GM12878 (cell line): ENCODE measurements at regions not wholly inside any gene's neighbourhood (a gene's known extent, or its start where the extent isn't known, plus 50 kb on each side); places are given as distances from the start of the nearest gene placed in this dataset.

Experiments
- ATAC-seq: fragments of 200-7000 bp; cut with Tn5 transposase; 3 replicates; pipeline ENCODE4 v1.9.1; 2020; ENCODE audit warnings: mild to moderate bottlenecking, moderate library complexity
- BruUV-seq: library from RNA; stranded (reverse); fragments of 400-500 nt; replicated peaks from 2 replicates; lab custom pipeline; 2021; lab: Mats Ljungman, UMichigan
- CTCF ChIA-PET: fragments of 300-600 bp; sonication (Branson Sonifier 250); formaldehyde crosslinking; extraction: SDS; loops from one replicate; lab custom pipeline; 2021; ENCODE audit warnings: inconsistent platforms; lab: Yijun Ruan, JAX
- POLR2A ChIA-PET: fragments of 350-600 bp; formaldehyde crosslinking; extraction: SDS; loops from one replicate; lab custom pipeline; 2021; ENCODE audit warnings: inconsistent platforms; lab: Charles Lee
- RAD21 ChIA-PET: fragments of 300-600 bp; sonication (Branson Sonifier 250); formaldehyde crosslinking; loops from one replicate; lab custom pipeline; 2023; ENCODE audit warnings: antibody characterized with exemption; ENCODE audit not compliant: unreplicated experiment; lab: Charles Lee
- SMC1A ChIA-PET: fragments of 300-600 bp; sonication (Branson Sonifier 250); formaldehyde crosslinking; loops from one replicate; lab custom pipeline; 2023; ENCODE audit not compliant: unreplicated experiment, uncharacterized antibody; lab: Charles Lee
- DNase-seq: peaks from one replicate; pipeline ENCODE4 v3.0.0-alpha.2; 2011; ENCODE audit warnings: low read depth, low spot score
- FAIRE-seq: peaks from 3 replicates; lab custom pipeline; 2011; peaks lifted over from hg19 to GRCh38; lab: Jason Lieb, UNC
- H2AFZ ChIP-seq: 2 replicates; pipeline ENCODE4 v1.6.0; 2011; ENCODE audit warnings: low read depth, low read length, control low read depth; ENCODE audit not compliant: control insufficient read depth
- H3K27ac ChIP-seq: 2 replicates; pipeline ENCODE4 v1.5.1; 2011; ENCODE audit warnings: control low read depth; ENCODE audit not compliant: control insufficient read depth, insufficient read depth
- H3K27me3 ChIP-seq, 2 experiments: replicated peaks in 1 of 2; 2 replicates each; pipeline versions ENCODE4 v1.6.0 to v1.6.1; 2011; ENCODE audit warnings: low read length in 1 of 2; ENCODE audit not compliant: control insufficient read depth in 2 of 2, insufficient read depth in 2 of 2
- H3K36me3 ChIP-seq, 2 experiments: 2 replicates each; pipeline ENCODE4 v1.5.1; 2011; ENCODE audit warnings: low read length in 1 of 2; ENCODE audit not compliant: control insufficient read depth in 2 of 2, insufficient read depth in 2 of 2
- H3K4me1 ChIP-seq: 2 replicates; pipeline ENCODE4 v1.6.1; 2011; ENCODE audit warnings: mild to moderate bottlenecking, low read length, moderate library complexity, mixed read lengths; ENCODE audit not compliant: control insufficient read depth, insufficient read depth
- H3K4me2 ChIP-seq: 2 replicates; pipeline ENCODE4 v1.6.0; 2011; ENCODE audit warnings: control low read depth; ENCODE audit not compliant: control insufficient read depth, insufficient read depth
- H3K4me3 ChIP-seq: fragments of 200-600 bp; sonication (generic); 2 replicates; pipeline ENCODE4 v1.5.1; 2016
- H3K79me2 ChIP-seq: 2 replicates; pipeline ENCODE4 v1.6.0; 2011; ENCODE audit warnings: low read length; ENCODE audit not compliant: control insufficient read depth, insufficient read depth
- H3K9ac ChIP-seq: 2 replicates; pipeline ENCODE4 v1.8.0; 2011; ENCODE audit warnings: low read length, control low read depth, mixed read lengths; ENCODE audit not compliant: control insufficient read depth, insufficient read depth
- H3K9me3 ChIP-seq: replicated peaks from 3 replicates; pipeline ENCODE4 v1.5.1; 2011; ENCODE audit warnings: mild to moderate bottlenecking, low read length; ENCODE audit not compliant: control insufficient read depth, insufficient read depth
- H4K20me1 ChIP-seq: 2 replicates; pipeline ENCODE4 v1.6.0; 2011; ENCODE audit not compliant: control insufficient read depth, insufficient read depth
- BMI1 ChIP-seq: fragments of 450-650 bp; IDR thresholded peaks from 2 replicates; pipeline ENCODE4 v1.6.1; 2016; ENCODE audit warnings: mild to moderate bottlenecking, moderate library complexity, borderline replicate concordance
- CEBPB ChIP-seq, 2 experiments: fragments of 150-350 bp in 1 of 2; IDR thresholded peaks; 2 replicates each; pipeline ENCODE4 v1.6.1; 2012 to 2014; ENCODE audit warnings: low read depth in 2 of 2, low read length in 2 of 2, borderline replicate concordance in 1 of 2, inconsistent platforms in 1 of 2
- ESRRA ChIP-seq: IDR thresholded peaks from 2 replicates; pipeline ENCODE4 v1.6.1; 2012; ENCODE audit warnings: mild to moderate bottlenecking, low read length, improper control_type of control experiment
- FOXK2 ChIP-seq: fragments of 450-650 bp; IDR thresholded peaks from 2 replicates; pipeline ENCODE4 v1.6.1; 2017; ENCODE audit warnings: mild to moderate bottlenecking, moderate library complexity
- IKZF1 ChIP-seq: fragments of 450-650 bp; conservative IDR thresholded peaks from 2 replicates; pipeline ENCODE4 v1.6.1; 2017; ENCODE audit warnings: antibody characterized with exemption, mild to moderate bottlenecking
- NFYA ChIP-seq: IDR thresholded peaks from 2 replicates; pipeline ENCODE4 v1.6.1; 2011; ENCODE audit warnings: low read depth, mild to moderate bottlenecking, low read length, improper control_type of control experiment, borderline replicate concordance
- NR2F1 ChIP-seq: fragments of 450-650 bp; conservative IDR thresholded peaks from 2 replicates; pipeline ENCODE4 v1.6.1; 2017; ENCODE audit warnings: mild to moderate bottlenecking
- PAX8 ChIP-seq: fragments of 450-650 bp; IDR thresholded peaks from 2 replicates; pipeline ENCODE4 v1.6.1; 2017; ENCODE audit warnings: mild to moderate bottlenecking, moderate library complexity
- POLR2A ChIP-seq: IDR thresholded peaks from 2 replicates; pipeline ENCODE4 v1.6.1; 2011; ENCODE audit warnings: low read depth, mild to moderate bottlenecking, low read length
- SIN3A ChIP-seq: IDR thresholded peaks from 2 replicates; pipeline ENCODE4 v1.6.1; 2012; ENCODE audit warnings: low read depth, low read length, improper control_type of control experiment
- SKIL ChIP-seq: fragments of 450-650 bp; IDR thresholded peaks from 2 replicates; pipeline ENCODE4 v1.6.1; 2017; ENCODE audit warnings: mild to moderate bottlenecking, low read depth, inconsistent platforms; ENCODE audit not compliant: poor library complexity, severe bottlenecking
- SMAD5 ChIP-seq: IDR thresholded peaks from 2 replicates; pipeline ENCODE4 v1.6.1; 2016; ENCODE audit warnings: antibody characterized with exemption, low read depth
- SMARCA5 ChIP-seq: fragments of 450-650 bp; IDR thresholded peaks from 2 replicates; pipeline ENCODE4 v1.6.1; 2017; ENCODE audit warnings: mild to moderate bottlenecking
- SP1 ChIP-seq: IDR thresholded peaks from one replicate; pipeline ENCODE4 v1.6.1; 2011; ENCODE audit warnings: low read depth, low read length
- SPI1 ChIP-seq: IDR thresholded peaks from 2 replicates; pipeline ENCODE4 v1.6.1; 2011; ENCODE audit warnings: low read depth, mild to moderate bottlenecking, low read length, moderate library complexity, borderline replicate concordance; ENCODE audit not compliant: insufficient read depth
- SRF ChIP-seq, 2 experiments: IDR thresholded peaks; 2 replicates each; pipeline ENCODE4 v1.6.1; 2011; ENCODE audit warnings: low read depth in 2 of 2, low read length in 2 of 2, mild to moderate bottlenecking in 1 of 2, moderate library complexity in 1 of 2
- YY1 ChIP-seq: IDR thresholded peaks from 2 replicates; pipeline ENCODE4 v1.6.1; 2011; ENCODE audit warnings: low read depth, mild to moderate bottlenecking, low read length
- ZBTB4 ChIP-seq: fragments of 450-650 bp; formaldehyde crosslinking; IDR thresholded peaks from 2 replicates; pipeline ENCODE4 v1.4.0; 2022; ENCODE audit warnings: mild to moderate bottlenecking, moderate library complexity
- WGBS: methylation state at CpG from one replicate; pipeline ENCODE4 v1.1.6; 2016; ENCODE audit warnings: low lambda C conversion rate; ENCODE audit not compliant: insufficient replicate concordance, insufficient coverage; ENCODE audit errors: missing lambda C conversion rate; 5-methylcytosine and 5-hydroxymethylcytosine counted together
- in situ Hi-C: fragments of 300-500 bp; cut with MboI; formaldehyde crosslinking; loops from 9 replicates; pipeline ENCODE4 v1.14.3; 2018; ENCODE audit warnings: mixed read lengths
- intact Hi-C: fragments of 100-400 bp; cut with micrococcal nuclease; formaldehyde crosslinking; loops from one replicate; pipeline ENCODE4 v1.14.2; 2022; ENCODE audit not compliant: unreplicated experiment

- Histone ChIP-seq H3K27me3 (no peaks in the 10 kb centered on the region), H2AFZ (no peak overlapping the region), H3K79me2 (no peaks in the 10 kb centered on the region), H3K27ac (no peak overlapping the region), H3K4me3 (no peak overlapping the region), H3K9me3 (no peaks in the 10 kb centered on the region), H4K20me1 (no peaks in the 10 kb centered on the region), H3K36me3 (no peaks in the 10 kb centered on the region), H3K9ac (no peak overlapping the region), H3K4me1 (no peaks in the 10 kb centered on the region), H3K4me2 (no peak overlapping the region)
- ChIA-PET POLR2A (no interaction called here), CTCF (interaction anchor here (1.1 to 1.2 kb wide), 2 partner anchors 178 to 230 kb away, joined by 3 read pairs; no protein-coding TSS in a partner anchor), RAD21 (no interaction called here), SMC1A (no interaction called here)
- no TSS peak for BruUV-seq
- ATAC-seq = no peak
- TF ChIP-seq SKIL (no peak), ESRRA (no peak), FOXK2 (no peak), CEBPB (IDR thresholded peaks at IDR 0.05; ENCODE audit: borderline replicate concordance in 1 of 2, low read depth in 2 of 2, low read length in 2 of 2) (no peak), YY1 (no peak), POLR2A (no peak), SMARCA5 (no peak), BMI1 (no peak), SP1 (no peak), IKZF1 (no peak), SIN3A (no peak), NFYA (no peak), SMAD5 (no peak), SPI1 (no peak), PAX8 (no peak), NR2F1 (no peak), ZBTB4 (CRISPR knock-in tag) (no peak), SRF (IDR thresholded peaks at IDR 0.05; ENCODE audit: low read depth in 2 of 2, low read length in 2 of 2) (no peak)
- in situ Hi-C loops = no loop called here
- intact Hi-C loops = no loop called here
- DNase-seq = no peak
- WGBS = 23% methylated on average over 4 of the region's 4 CpGs
- FAIRE-seq = no peak
These were observed 243.8 kb upstream of the PUM3 start for GRCh38 chr9:3087697-3088096.
